ENCODE measurements at regions not wholly inside any gene's neighbourhood (a gene's known extent, or its start where the extent isn't known, plus 50 kb on each side); places are given as distances from the start of the nearest gene placed in this dataset.
"Not testable (repeated sequence)": the region's sequence is repeated elsewhere in the genome, so short reads cannot be mapped to it uniquely, and the experiment has no call there.

- not testable (repeated sequence) for TF ChIP-seq CTCF, POLR2A (IDR thresholded peaks at IDR 0.05)
These were observed 80.7 kb upstream of the KIF5B start for GRCh38 chr10:32136927-32137326.

All from heart left ventricle (tissue), 13 donors.